Left renal pelvis (tissue), 4 donors: ENCODE measurements at regions not wholly inside any gene's neighbourhood (a gene's known extent, or its start where the extent isn't known, plus 50 kb on each side); places are given as distances from the start of the nearest gene placed in this dataset.

Experiments
- DNase-seq, 4 donors: peaks; one replicate each; pipeline ENCODE4 v3.0.0-alpha.2; 2013; ENCODE audit warnings: low read depth in 4 of 4, low spot score in 3 of 4

GRCh38 chr17:77807051-77807745 is 151.3 kb upstream of the TNRC6C start:
- DNase-seq: no peak

GRCh38 chr17:77807746-77808441 is 150.6 kb upstream of the TNRC6C start:
- DNase-seq: no peak

GRCh38 chr17:77808686-77809425 is 149.6 kb upstream of the TNRC6C start:
- no peak for DNase-seq

- no peak for DNase-seq
Observed at GRCh38 chr17:77809814-77810213, 148.7 kb upstream of the TNRC6C start.

GRCh38 chr17:77810536-77810935 is 148.0 kb upstream of the TNRC6C start:
- no peak for DNase-seq

GRCh38 chr17:77811521-77811920 is 147.0 kb upstream of the TNRC6C start:
- DNase-seq: no peak

GRCh38 chr17:77814091-77814772 is 144.3 kb upstream of the TNRC6C start:
- no peak for DNase-seq

- no peak for DNase-seq
Observed at GRCh38 chr17:77815127-77815905, 143.2 kb upstream of the TNRC6C start.

GRCh38 chr17:77817953-77818352 is 140.6 kb upstream of the TNRC6C start:
- DNase-seq: no peak

- DNase-seq: no peak
Observed at GRCh38 chr17:77819497-77819896, 139.0 kb upstream of the TNRC6C start.

- DNase-seq: no peak
Observed at GRCh38 chr17:77821114-77821513, 137.4 kb upstream of the TNRC6C start.

- no peak for DNase-seq
Observed at GRCh38 chr17:77822302-77823030, 136.0 kb upstream of the TNRC6C start.

- no peak for DNase-seq
Observed at GRCh38 chr17:77824102-77824779, 134.3 kb upstream of the TNRC6C start.

GRCh38 chr17:77824780-77825280 is 133.7 kb upstream of the TNRC6C start:
- DNase-seq: no peak

GRCh38 chr17:77825621-77826020 is 132.9 kb upstream of the TNRC6C start:
- DNase-seq: no peak

- DNase-seq: no peak
Observed at GRCh38 chr17:77826132-77826873, 132.2 kb upstream of the TNRC6C start.

GRCh38 chr17:77827039-77827438 is 131.5 kb upstream of the TNRC6C start:
- DNase-seq: no peak

- no peak for DNase-seq
Observed at GRCh38 chr17:77827511-77827910, 131.0 kb upstream of the TNRC6C start.
